ENCODE measurements at regions not wholly inside any gene's neighbourhood (a gene's known extent, or its start where the extent isn't known, plus 50 kb on each side); places are given as distances from the start of the nearest gene placed in this dataset.

GRCh38 chr22:47290706-47291430, 528.4 kb downstream of the TBC1D22A start:
- H3K4me3 ChIP-seq (replicated peaks; ENCODE audit: insufficient read depth, low read length) = no peak overlapping the region
- no peak for DNase-seq (ENCODE audit: low read depth in 1 of 2, low spot score in 1 of 2)
- no peak for TF ChIP-seq CTCF (IDR thresholded peaks at IDR 0.05; ENCODE audit: insufficient read depth, low read length)
- TF ChIP-seq GABPA (IDR thresholded peaks at IDR 0.05; ENCODE audit: low read depth) = no peak
- no peak for TF ChIP-seq REST (IDR thresholded peaks at IDR 0.05; ENCODE audit: insufficient replicate concordance, low read depth)
- no peak for TF ChIP-seq POLR2AphosphoS5 (IDR thresholded peaks at IDR 0.05; ENCODE audit: low read depth)
- no peak for TF ChIP-seq SPI1 (IDR thresholded peaks at IDR 0.05; ENCODE audit: borderline replicate concordance, low read depth)
- H3K27me3 ChIP-seq (ENCODE audit: insufficient read depth, poor library complexity, severe bottlenecking) = no peaks in the 10 kb centered on the region
- H3K27ac ChIP-seq (replicated peaks) = no peak overlapping the region

GRCh38 chr22:47289336-47289985, 527.0 kb downstream of the TBC1D22A start:
- DNase-seq (ENCODE audit: low read depth in 1 of 2, low spot score in 1 of 2) = no peak
- Histone ChIP-seq H3K27ac (replicated peaks) (no peak overlapping the region), H3K27me3 (ENCODE audit: insufficient read depth, poor library complexity, severe bottlenecking) (no peaks in the 10 kb centered on the region), H3K4me3 (replicated peaks; ENCODE audit: insufficient read depth, low read length) (no peak overlapping the region)
- TF ChIP-seq POLR2AphosphoS5 (IDR thresholded peaks at IDR 0.05; ENCODE audit: low read depth) = no peak
- TF ChIP-seq GABPA (IDR thresholded peaks at IDR 0.05; ENCODE audit: low read depth) = no peak
- TF ChIP-seq REST (IDR thresholded peaks at IDR 0.05; ENCODE audit: insufficient replicate concordance, low read depth) = no peak
- TF ChIP-seq SPI1 (IDR thresholded peaks at IDR 0.05; ENCODE audit: borderline replicate concordance, low read depth) = no peak
- TF ChIP-seq CTCF (IDR thresholded peaks at IDR 0.05; ENCODE audit: insufficient read depth, low read length) = no peak

GRCh38 chr22:47288680-47289079, 526.2 kb downstream of the TBC1D22A start:
- Histone ChIP-seq H3K27ac (replicated peaks) (no peak overlapping the region), H3K27me3 (ENCODE audit: insufficient read depth, poor library complexity, severe bottlenecking) (no peaks in the 10 kb centered on the region), H3K4me3 (replicated peaks; ENCODE audit: insufficient read depth, low read length) (no peak overlapping the region)
- no peak for DNase-seq (ENCODE audit: low read depth in 1 of 2, low spot score in 1 of 2)
- TF ChIP-seq POLR2AphosphoS5 (IDR thresholded peaks at IDR 0.05; ENCODE audit: low read depth) (no peak), CTCF (IDR thresholded peaks at IDR 0.05; ENCODE audit: insufficient read depth, low read length) (no peak), SPI1 (IDR thresholded peaks at IDR 0.05; ENCODE audit: borderline replicate concordance, low read depth) (no peak), REST (IDR thresholded peaks at IDR 0.05; ENCODE audit: insufficient replicate concordance, low read depth) (no peak), GABPA (IDR thresholded peaks at IDR 0.05; ENCODE audit: low read depth) (no peak)

Data from HL-60 (cell line).